ENCODE measurements at regions not wholly inside any gene's neighbourhood (a gene's known extent, or its start where the extent isn't known, plus 50 kb on each side); places are given as distances from the start of the nearest gene placed in this dataset.

- DNase-seq (ENCODE audit: low spot score) (no peak), ATAC-seq (ENCODE audit: low read depth) (no peak)
- TF ChIP-seq CTCF (IDR thresholded peaks at IDR 0.05; ENCODE audit: poor library complexity, severe bottlenecking), result no peak
- Histone ChIP-seq H3K27me3 (ENCODE audit: insufficient read depth, poor library complexity, severe bottlenecking) (peaks cover 38% of the 10 kb centered on the region), H3K4me3 (ENCODE audit: severe bottlenecking) (no peak overlapping the region), H3K4me1 (ENCODE audit: insufficient read depth, poor library complexity, severe bottlenecking) (no peaks in the 10 kb centered on the region), H3K9me3 (ENCODE audit: severe bottlenecking) (no peaks in the 10 kb centered on the region), H3K36me3 (ENCODE audit: low read depth) (no peaks in the 10 kb centered on the region), H3K27ac (ENCODE audit: poor library complexity, severe bottlenecking) (no peak overlapping the region)
These were observed 302.4 kb upstream of the TNRC6C start for GRCh38 chr17:77656054-77656453.

GRCh38 chr17:77657839-77658238, 300.7 kb upstream of the TNRC6C start:
- Histone ChIP-seq H3K36me3 (ENCODE audit: low read depth) (no peaks in the 10 kb centered on the region), H3K27me3 (ENCODE audit: insufficient read depth, poor library complexity, severe bottlenecking) (peaks cover 38% of the 10 kb centered on the region), H3K27ac (ENCODE audit: poor library complexity, severe bottlenecking) (no peak overlapping the region), H3K4me3 (ENCODE audit: severe bottlenecking) (no peak overlapping the region), H3K4me1 (ENCODE audit: insufficient read depth, poor library complexity, severe bottlenecking) (no peaks in the 10 kb centered on the region), H3K9me3 (ENCODE audit: severe bottlenecking) (no peaks in the 10 kb centered on the region)
- no peak for TF ChIP-seq CTCF (IDR thresholded peaks at IDR 0.05; ENCODE audit: poor library complexity, severe bottlenecking)
- ATAC-seq (ENCODE audit: low read depth), result no peak
- DNase-seq (ENCODE audit: low spot score), result no peak

DNA sequence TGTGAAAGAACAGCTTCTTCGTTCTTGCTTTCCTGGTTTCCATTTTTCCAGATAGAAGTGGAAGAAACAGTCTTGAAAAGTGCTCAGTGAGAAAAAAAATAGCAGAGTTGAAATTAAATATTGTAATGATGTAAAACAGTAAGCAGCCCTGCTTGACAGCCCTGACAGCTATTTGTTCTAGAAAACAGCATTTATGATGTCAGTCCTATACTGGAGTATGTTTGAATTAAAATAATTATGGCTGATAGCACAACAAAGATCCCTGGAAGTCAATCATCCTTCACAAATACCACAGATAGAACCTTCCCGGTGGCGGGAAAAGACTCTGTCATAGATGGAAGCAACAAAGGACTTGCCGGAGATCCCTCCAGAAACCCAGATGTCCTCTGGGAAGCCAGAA, 298.0 kb upstream of the TNRC6C start:
- no peak for TF ChIP-seq CTCF (IDR thresholded peaks at IDR 0.05; ENCODE audit: poor library complexity, severe bottlenecking)

GRCh38 chr17:77662833-77663232, 295.7 kb upstream of the TNRC6C start:
- DNase-seq (ENCODE audit: low spot score), result no peak
- no peak for ATAC-seq (ENCODE audit: low read depth)
- no peaks in the 10 kb centered on the region for H3K36me3 ChIP-seq (ENCODE audit: low read depth)
- no peak overlapping the region for H3K4me3 ChIP-seq (ENCODE audit: severe bottlenecking)
- no peak overlapping the region for H3K27ac ChIP-seq (ENCODE audit: poor library complexity, severe bottlenecking)
- TF ChIP-seq CTCF (IDR thresholded peaks at IDR 0.05; ENCODE audit: poor library complexity, severe bottlenecking), result no peak
- no peaks in the 10 kb centered on the region for H3K9me3 ChIP-seq (ENCODE audit: severe bottlenecking)
- H3K4me1 ChIP-seq (ENCODE audit: insufficient read depth, poor library complexity, severe bottlenecking), result no peaks in the 10 kb centered on the region
- peaks cover 3% of the 10 kb centered on the region for H3K27me3 ChIP-seq (ENCODE audit: insufficient read depth, poor library complexity, severe bottlenecking)

More for the DNA sequence above, 298.0 kb upstream of the TNRC6C start:
- no peak overlapping the region for H3K27ac ChIP-seq (ENCODE audit: poor library complexity, severe bottlenecking)
- H3K4me3 ChIP-seq (ENCODE audit: severe bottlenecking), result no peak overlapping the region
- H3K36me3 ChIP-seq (ENCODE audit: low read depth), result no peaks in the 10 kb centered on the region
- H3K9me3 ChIP-seq (ENCODE audit: severe bottlenecking), result no peaks in the 10 kb centered on the region
- peaks cover 26% of the 10 kb centered on the region for H3K27me3 ChIP-seq (ENCODE audit: insufficient read depth, poor library complexity, severe bottlenecking)
- no peaks in the 10 kb centered on the region for H3K4me1 ChIP-seq (ENCODE audit: insufficient read depth, poor library complexity, severe bottlenecking)
- no peak for DNase-seq (ENCODE audit: low spot score)
- no peak for ATAC-seq (ENCODE audit: low read depth)

DNA sequence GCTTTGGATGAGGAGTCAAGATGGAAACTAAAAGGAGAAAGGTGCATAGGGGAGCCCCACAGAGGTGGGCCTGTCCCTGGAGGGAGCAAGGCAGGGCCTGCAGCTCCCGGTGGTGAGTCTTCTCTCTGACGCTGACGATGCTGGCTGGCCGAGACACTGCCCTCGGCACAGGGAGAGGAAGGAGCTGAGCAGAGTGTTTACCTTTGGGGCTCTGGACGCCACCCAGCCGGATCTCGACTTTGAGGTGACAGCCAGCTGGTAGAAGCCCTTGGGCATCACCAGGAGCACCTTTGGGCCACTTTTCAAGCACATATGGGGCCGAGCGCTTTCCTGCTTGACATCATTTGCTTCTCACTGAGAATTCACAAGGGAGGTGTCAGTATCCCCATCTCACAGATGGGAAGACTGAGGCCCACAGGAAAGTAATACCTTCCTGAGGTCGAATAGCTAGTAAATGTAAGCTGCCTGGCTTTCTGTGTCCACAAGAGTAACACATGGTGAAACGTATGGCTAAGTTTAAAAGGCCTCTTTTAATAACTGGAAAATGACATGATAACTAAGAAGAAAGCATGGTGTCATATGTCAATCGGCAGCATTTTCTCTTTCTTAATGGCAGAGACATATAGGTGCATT, 294.3 kb upstream of the TNRC6C start:
- no peak for TF ChIP-seq CTCF (IDR thresholded peaks at IDR 0.05; ENCODE audit: poor library complexity, severe bottlenecking)
- peaks cover 6% of the 10 kb centered on the region for H3K9me3 ChIP-seq (ENCODE audit: severe bottlenecking)
- no peak overlapping the region for H3K4me3 ChIP-seq (ENCODE audit: severe bottlenecking)
- DNase-seq (ENCODE audit: low spot score), result no peak
- no peaks in the 10 kb centered on the region for H3K27me3 ChIP-seq (ENCODE audit: insufficient read depth, poor library complexity, severe bottlenecking)
- no peaks in the 10 kb centered on the region for H3K36me3 ChIP-seq (ENCODE audit: low read depth)
- no peak for ATAC-seq (ENCODE audit: low read depth)
- no peak overlapping the region for H3K27ac ChIP-seq (ENCODE audit: poor library complexity, severe bottlenecking)
- no peaks in the 10 kb centered on the region for H3K4me1 ChIP-seq (ENCODE audit: insufficient read depth, poor library complexity, severe bottlenecking)

All from RWPE2 (cell line).